NT2/D1 (cell line): ENCODE measurements at regions not wholly inside any gene's neighbourhood (a gene's known extent, or its start where the extent isn't known, plus 50 kb on each side); places are given as distances from the start of the nearest gene placed in this dataset.

ENCODE experiments used
- SUZ12 ChIP-seq: IDR thresholded peaks from 2 replicates; pipeline ENCODE4 v1.6.1; 2011; ENCODE audit not compliant: insufficient read length, insufficient read depth; ENCODE audit errors: extremely low read depth
- YY1 ChIP-seq: IDR thresholded peaks from 2 replicates; pipeline ENCODE4 v1.6.1; 2011; ENCODE audit not compliant: insufficient read length, insufficient read depth
- ZNF274 ChIP-seq: IDR thresholded peaks from 2 replicates; pipeline ENCODE4 v1.6.1; 2011; ENCODE audit warnings: mild to moderate bottlenecking, low read depth, low read length

GRCh38 chr5:40106847-40107246, 572.9 kb upstream of the PTGER4 start:
- TF ChIP-seq YY1 (no peak), SUZ12 (no peak), ZNF274 (no peak)
